Esophagus (tissue), 2 donors: ENCODE measurements at regions not wholly inside any gene's neighbourhood (a gene's known extent, or its start where the extent isn't known, plus 50 kb on each side); places are given as distances from the start of the nearest gene placed in this dataset.

Experiments used
- H3K27ac ChIP-seq, 2 donors: one replicate each; pipeline ENCODE4 v1.5.1; 2013; ENCODE audit warnings: low read depth in 2 of 2, mild to moderate bottlenecking in 2 of 2, inconsistent platforms in 1 of 2, low read length in 1 of 2, moderate library complexity in 1 of 2
- H3K27me3 ChIP-seq, 2 donors: one replicate each; pipeline ENCODE4 v1.6.1; 2013; ENCODE audit warnings: low read length in 2 of 2, control low read depth in 1 of 2, mild to moderate bottlenecking in 1 of 2; ENCODE audit not compliant: insufficient read depth in 2 of 2, control insufficient read depth in 1 of 2
- H3K36me3 ChIP-seq, 2 donors: one replicate each; pipeline ENCODE4 v1.6.1; 2013; ENCODE audit warnings: low read length in 1 of 2; ENCODE audit not compliant: control insufficient read depth in 2 of 2, insufficient read depth in 2 of 2
- H3K4me1 ChIP-seq, 2 donors: one replicate each; pipeline ENCODE4 v1.6.1; 2013; ENCODE audit warnings: low read length in 1 of 2; ENCODE audit not compliant: control insufficient read depth in 2 of 2, insufficient read depth in 2 of 2
- H3K4me3 ChIP-seq, 2 donors: one replicate each; pipeline ENCODE4 v1.5.1; 2013; ENCODE audit warnings: low read length in 2 of 2, mild to moderate bottlenecking in 2 of 2, low read depth in 1 of 2, moderate library complexity in 1 of 2
- H3K9me3 ChIP-seq, 2 donors: one replicate each; pipeline ENCODE4 v1.6.1; 2013; ENCODE audit warnings: mild to moderate bottlenecking in 2 of 2, low read depth in 1 of 2, low read length in 1 of 2, moderate library complexity in 1 of 2; ENCODE audit not compliant: control insufficient read depth in 2 of 2, insufficient read depth in 1 of 2
- WGBS, 2 donors: extraction: QIAGEN DNeasy Blood & Tissue Kit; methylation state at CpG; one replicate each; pipeline ENCODE4 v1.1.7; 2013; 5-methylcytosine and 5-hydroxymethylcytosine counted together
- donor health status: healthy with polysubstance abuse.
- donor health status: Bipolar disorder and iron deficiency.

DNA sequence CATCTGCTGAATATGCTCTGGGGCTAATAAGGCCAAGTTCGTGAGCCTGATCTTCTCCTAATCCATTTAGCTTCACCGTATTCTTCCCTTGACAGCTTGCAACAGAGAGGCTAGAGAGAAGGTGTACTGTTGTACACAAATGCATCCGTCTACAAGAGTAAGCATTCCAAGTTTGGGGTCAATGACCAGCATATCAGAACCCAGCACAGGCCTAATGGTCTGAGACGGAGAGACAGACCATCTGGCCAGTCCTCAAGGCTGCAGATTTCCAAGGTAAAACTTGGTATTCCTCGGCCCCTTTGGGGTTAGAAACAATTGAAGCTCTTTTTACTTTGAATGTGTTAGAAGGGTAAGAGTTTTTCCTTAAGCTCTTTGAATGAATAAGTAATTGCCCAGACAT, 481.2 kb upstream of the KLF4 start:
- WGBS, 2 donors = 68 to 80% methylated on average over 5 of the region's 5 CpGs
- Histone ChIP-seq H3K9me3 (no peaks in the 10 kb centered on the region), H3K27ac (peak overlapping the region in 1 of 2 donors; percentile 70), H3K27me3 (no peaks in the 10 kb centered on the region), H3K4me3 (no peak overlapping the region), H3K4me1 (peaks cover 2 to 13% of the 10 kb centered on the region in 2 donors), H3K36me3 (no peaks in the 10 kb centered on the region)

DNA sequence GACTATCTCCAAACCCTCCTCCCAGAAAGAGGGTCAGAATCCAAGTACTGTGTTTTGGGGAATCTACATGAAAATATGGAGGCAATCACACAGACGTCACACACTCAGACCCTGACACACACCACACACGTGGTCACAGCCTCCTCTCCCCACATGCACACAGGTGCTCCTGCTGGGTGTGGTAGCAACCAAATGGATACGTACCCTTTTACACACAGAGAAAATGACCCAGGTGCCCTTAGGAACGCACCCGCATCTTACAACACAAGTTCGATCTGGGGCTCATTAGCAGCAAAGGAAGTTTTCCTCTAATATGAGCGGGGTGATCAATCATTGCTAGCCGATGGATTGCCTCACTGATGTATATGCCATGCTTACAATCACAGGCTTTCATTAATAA, 480.2 kb upstream of the KLF4 start:
- Histone ChIP-seq H3K4me1 (peaks cover 2 to 13% of the 10 kb centered on the region in 2 donors), H3K9me3 (no peaks in the 10 kb centered on the region), H3K4me3 (no peak overlapping the region), H3K27me3 (no peaks in the 10 kb centered on the region), H3K36me3 (no peaks in the 10 kb centered on the region), H3K27ac (peak overlapping the region; percentile 16 to 59)
- 58 to 73% methylated on average over 8 of the region's 8 CpGs for WGBS, 2 donors

DNA sequence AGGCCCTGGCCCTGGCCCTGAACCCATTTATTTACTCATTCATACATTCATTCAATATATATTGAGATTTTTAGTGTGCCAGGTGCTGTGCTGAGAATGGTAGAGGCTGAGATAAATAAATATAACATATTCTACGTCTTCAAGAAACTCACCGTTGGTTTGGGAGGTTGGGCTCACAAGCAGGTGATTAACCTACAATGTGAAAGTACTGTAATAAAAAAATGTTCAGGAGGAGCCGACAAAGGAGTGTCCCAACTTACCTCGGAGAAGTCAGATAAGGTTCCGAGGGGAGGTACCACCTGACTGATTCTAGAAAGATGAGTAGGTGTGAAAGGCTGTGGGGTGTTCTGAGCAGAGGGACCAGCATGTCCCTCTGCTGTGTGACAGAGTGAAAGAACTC, 479.6 kb upstream of the KLF4 start:
- 65 to 72% methylated on average over 5 of the region's 5 CpGs for whole genome bisulfite sequencing, 2 donors
- Histone ChIP-seq H3K27ac (peak overlapping the region; percentile 62 to 85), H3K27me3 (no peaks in the 10 kb centered on the region), H3K36me3 (no peaks in the 10 kb centered on the region), H3K9me3 (no peaks in the 10 kb centered on the region), H3K4me3 (no peak overlapping the region), H3K4me1 (peaks cover 2 to 13% of the 10 kb centered on the region in 2 donors)

- peaks cover 0 to 5% of the 10 kb centered on the region in 2 donors for H3K4me1 ChIP-seq
- no peak overlapping the region for H3K4me3 ChIP-seq
- H3K9me3 ChIP-seq = no peaks in the 10 kb centered on the region
- H3K27me3 ChIP-seq = no peaks in the 10 kb centered on the region
- H3K36me3 ChIP-seq = no peaks in the 10 kb centered on the region
- H3K27ac ChIP-seq = no peak overlapping the region
- 43 to 89% methylated on average over 2 of the region's 2 CpGs for WGBS, 2 donors
Observed at GRCh38 chr9:107963246-107963645, 473.7 kb upstream of the KLF4 start.

GRCh38 chr9:107960916-107961315, 471.3 kb upstream of the KLF4 start:
- H3K4me1 ChIP-seq = no peaks in the 10 kb centered on the region
- H3K9me3 ChIP-seq = no peaks in the 10 kb centered on the region
- H3K4me3 ChIP-seq = no peak overlapping the region
- 74 to 76% methylated on average over 2 of the region's 2 CpGs for WGBS, 2 donors
- H3K27ac ChIP-seq = no peak overlapping the region
- H3K27me3 ChIP-seq = no peaks in the 10 kb centered on the region
- no peaks in the 10 kb centered on the region for H3K36me3 ChIP-seq

DNA sequence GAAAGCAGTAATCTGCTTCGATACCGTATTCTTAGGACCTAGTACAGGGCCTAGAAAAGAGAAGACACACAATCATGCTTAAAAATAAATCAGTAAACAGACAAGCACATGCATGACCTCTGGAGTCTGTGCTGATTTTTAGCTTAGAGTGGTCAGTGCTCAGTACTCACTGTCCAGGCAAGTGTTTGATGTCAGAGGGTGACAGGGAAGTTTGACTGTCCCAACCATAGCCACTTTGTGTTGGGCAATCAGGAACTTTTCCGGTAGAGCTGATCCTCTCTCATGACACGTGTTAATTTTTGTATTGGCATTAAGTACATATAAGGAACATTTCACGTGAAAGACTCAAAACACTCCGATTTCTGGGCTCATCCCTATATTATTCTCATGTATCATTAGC, 464.7 kb upstream of the KLF4 start:
- WGBS, 2 donors = 92% methylated on average over 6 of the region's 6 CpGs
- no peak overlapping the region for H3K27ac ChIP-seq
- H3K27me3 ChIP-seq = no peaks in the 10 kb centered on the region
- no peaks in the 10 kb centered on the region for H3K9me3 ChIP-seq
- H3K4me3 ChIP-seq = no peak overlapping the region
- H3K36me3 ChIP-seq = no peaks in the 10 kb centered on the region
- H3K4me1 ChIP-seq = no peaks in the 10 kb centered on the region

DNA sequence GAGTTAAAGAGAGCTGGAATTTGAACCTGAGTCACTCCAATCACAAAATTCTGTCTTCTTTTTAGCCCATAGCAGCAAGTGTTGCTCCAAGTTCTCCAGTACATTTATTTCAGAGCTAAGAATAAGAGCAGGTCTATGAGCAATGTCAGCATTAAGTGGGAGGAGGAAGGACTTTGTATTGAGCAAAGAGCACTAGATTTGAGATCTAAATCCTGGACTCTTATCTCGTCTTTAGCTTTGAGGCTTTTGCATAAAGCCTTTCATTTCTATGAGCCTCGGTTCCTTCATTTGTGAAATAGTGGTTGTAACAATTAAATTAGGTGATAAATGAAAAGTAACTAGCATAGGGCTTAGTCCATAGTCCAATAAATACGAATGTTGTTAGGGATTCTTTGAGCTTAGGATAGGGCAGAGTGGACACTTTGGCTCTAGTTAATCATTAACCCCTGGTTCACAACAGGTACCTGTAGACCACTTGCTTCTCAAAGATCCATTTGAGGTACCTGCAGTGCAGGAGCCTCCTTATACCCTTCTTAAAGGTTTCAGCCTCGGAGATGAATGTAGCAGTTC, 464.1 kb upstream of the KLF4 start:
- H3K36me3 ChIP-seq = no peaks in the 10 kb centered on the region
- 75 to 83% methylated on average over 4 of the region's 4 CpGs for WGBS, 2 donors
- no peaks in the 10 kb centered on the region for H3K27me3 ChIP-seq
- H3K9me3 ChIP-seq = no peaks in the 10 kb centered on the region
- no peak overlapping the region for H3K4me3 ChIP-seq
- no peaks in the 10 kb centered on the region for H3K4me1 ChIP-seq
- no peak overlapping the region for H3K27ac ChIP-seq

- Histone ChIP-seq H3K27ac (no peak overlapping the region), H3K9me3 (no peaks in the 10 kb centered on the region), H3K4me3 (no peak overlapping the region), H3K4me1 (no peaks in the 10 kb centered on the region), H3K27me3 (no peaks in the 10 kb centered on the region), H3K36me3 (no peaks in the 10 kb centered on the region)
- 80 to 100% methylated on average over 1 of the region's 1 CpG for WGBS, 2 donors
Observed at GRCh38 chr9:107952773-107953172, 463.2 kb upstream of the KLF4 start.

DNA sequence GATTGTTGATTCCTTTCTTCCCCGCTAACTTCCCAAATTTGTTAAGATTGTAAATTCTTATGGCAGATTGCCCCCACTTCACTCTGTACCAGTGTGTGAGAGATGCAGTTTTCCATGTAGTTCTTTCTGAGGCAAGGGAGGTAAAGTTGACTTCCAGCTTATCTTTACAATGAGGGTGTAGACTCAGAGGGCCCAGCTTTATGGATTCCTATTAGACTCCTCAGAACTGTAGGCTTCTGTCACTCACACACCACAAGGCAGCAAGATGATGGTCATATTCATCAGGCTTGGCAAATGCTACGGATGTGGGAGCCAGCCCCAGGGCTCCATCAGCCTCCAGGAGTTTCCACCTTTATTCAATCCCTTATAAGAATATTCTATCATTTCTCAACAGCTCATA, 461.9 kb upstream of the KLF4 start:
- Histone ChIP-seq H3K4me1 (no peaks in the 10 kb centered on the region), H3K27ac (no peak overlapping the region), H3K36me3 (no peaks in the 10 kb centered on the region), H3K4me3 (no peak overlapping the region), H3K9me3 (no peaks in the 10 kb centered on the region), H3K27me3 (no peaks in the 10 kb centered on the region)
- WGBS, 2 donors = 88 to 94% methylated on average over 2 of the region's 2 CpGs

DNA sequence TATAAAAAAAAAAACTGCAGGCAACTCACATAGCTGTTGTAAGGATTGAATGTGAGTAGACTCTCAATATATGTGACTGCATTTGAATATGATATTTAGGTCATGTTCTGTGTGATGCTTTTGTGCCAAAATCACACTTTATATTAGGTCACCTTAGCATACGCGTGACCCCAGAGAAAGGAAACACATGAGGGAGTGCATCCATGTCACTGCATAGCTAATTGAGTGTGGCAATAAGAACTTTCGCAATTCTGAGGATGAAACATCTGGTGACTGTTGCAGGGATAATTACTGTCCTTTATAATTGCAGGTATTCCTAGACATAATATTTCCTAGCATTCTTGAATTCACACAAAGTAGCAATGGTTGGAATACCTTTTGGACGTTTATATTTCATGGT, 459.5 kb upstream of the KLF4 start:
- no peaks in the 10 kb centered on the region for H3K9me3 ChIP-seq
- no peak overlapping the region for H3K27ac ChIP-seq
- no peak overlapping the region for H3K4me3 ChIP-seq
- H3K4me1 ChIP-seq = no peaks in the 10 kb centered on the region
- WGBS, 2 donors = 70 to 78% methylated on average over 4 of the region's 4 CpGs
- H3K27me3 ChIP-seq = no peaks in the 10 kb centered on the region
- H3K36me3 ChIP-seq = no peaks in the 10 kb centered on the region
